Endothelial cell of umbilical vein (primary cell): ENCODE measurements at regions not wholly inside any gene's neighbourhood (a gene's known extent, or its start where the extent isn't known, plus 50 kb on each side); places are given as distances from the start of the nearest gene placed in this dataset.

Experiments
- FOS ChIP-seq: IDR thresholded peaks from 2 replicates; pipeline ENCODE4 v1.6.1; 2011; ENCODE audit warnings: mild to moderate bottlenecking, low read length, moderate library complexity, borderline replicate concordance; ENCODE audit not compliant: insufficient read depth
- POLR2A ChIP-seq: IDR thresholded peaks from 2 replicates; pipeline ENCODE4 v1.6.1; 2012; ENCODE audit warnings: low read depth, mild to moderate bottlenecking, control low read depth, low read length
- POLR2AphosphoS5 ChIP-seq: IDR thresholded peaks from 2 replicates; pipeline ENCODE4 v1.6.1; 2012; ENCODE audit warnings: low read depth, mild to moderate bottlenecking, control low read depth, low read length, moderate library complexity; ENCODE audit not compliant: insufficient read depth
- TF ChIP-seq, protein P1 (sequence below), 2 donors: IDR thresholded peaks; 1 replicate in 1 of 2; 2 replicates in 1 of 2; pipeline ENCODE4 v1.5.1; 2011; ENCODE audit warnings: low read length in 2 of 2, mild to moderate bottlenecking in 2 of 2, moderate library complexity in 2 of 2, control low read depth in 1 of 2, inconsistent platforms in 1 of 2, low read depth in 1 of 2; ENCODE audit not compliant: insufficient read depth in 1 of 2; ENCODE audit errors: extremely low read depth in 1 of 2

DNA sequence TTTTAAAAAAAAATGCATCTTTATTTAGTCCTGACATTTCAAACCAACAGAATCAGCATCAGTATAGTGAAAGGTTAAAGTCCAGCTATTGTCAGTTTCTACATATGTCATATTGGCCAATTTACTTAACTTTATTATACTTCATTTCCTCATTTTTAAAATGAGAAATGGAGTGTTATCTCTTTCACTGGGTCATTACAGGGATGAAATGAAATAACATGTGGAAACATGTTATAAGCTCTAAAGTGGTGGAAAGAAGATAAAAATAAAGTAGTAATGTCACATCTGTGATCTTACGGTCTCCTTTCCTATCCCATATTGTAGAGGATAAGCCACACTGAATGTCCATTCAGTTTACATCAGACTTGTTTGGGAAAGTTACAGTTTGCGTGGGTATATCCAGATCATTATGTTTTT lies 780.1 kb downstream of the TUSC7 start:
- TF ChIP-seq, protein P1, sequence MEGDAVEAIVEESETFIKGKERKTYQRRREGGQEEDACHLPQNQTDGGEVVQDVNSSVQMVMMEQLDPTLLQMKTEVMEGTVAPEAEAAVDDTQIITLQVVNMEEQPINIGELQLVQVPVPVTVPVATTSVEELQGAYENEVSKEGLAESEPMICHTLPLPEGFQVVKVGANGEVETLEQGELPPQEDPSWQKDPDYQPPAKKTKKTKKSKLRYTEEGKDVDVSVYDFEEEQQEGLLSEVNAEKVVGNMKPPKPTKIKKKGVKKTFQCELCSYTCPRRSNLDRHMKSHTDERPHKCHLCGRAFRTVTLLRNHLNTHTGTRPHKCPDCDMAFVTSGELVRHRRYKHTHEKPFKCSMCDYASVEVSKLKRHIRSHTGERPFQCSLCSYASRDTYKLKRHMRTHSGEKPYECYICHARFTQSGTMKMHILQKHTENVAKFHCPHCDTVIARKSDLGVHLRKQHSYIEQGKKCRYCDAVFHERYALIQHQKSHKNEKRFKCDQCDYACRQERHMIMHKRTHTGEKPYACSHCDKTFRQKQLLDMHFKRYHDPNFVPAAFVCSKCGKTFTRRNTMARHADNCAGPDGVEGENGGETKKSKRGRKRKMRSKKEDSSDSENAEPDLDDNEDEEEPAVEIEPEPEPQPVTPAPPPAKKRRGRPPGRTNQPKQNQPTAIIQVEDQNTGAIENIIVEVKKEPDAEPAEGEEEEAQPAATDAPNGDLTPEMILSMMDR (IDR thresholded peaks at IDR 0.05; ENCODE audit: extremely low read depth in 1 of 2, insufficient read depth in 1 of 2, low read depth in 1 of 2, low read length in 2 of 2), result no peak
- TF ChIP-seq FOS (no peak), POLR2AphosphoS5 (no peak), POLR2A (no peak)
